Stimulated activated CD4-positive, alpha-beta T cell treated with anti-CD3 and anti-CD28 coated beads, Interleukin-4, amount 100 ng/mL, for 48 hours (primary cell): ENCODE measurements at regions not wholly inside any gene's neighbourhood (a gene's known extent, or its start where the extent isn't known, plus 50 kb on each side); places are given as distances from the start of the nearest gene placed in this dataset.

ENCODE experiments used
- DNase-seq, 2 donors: peaks; one replicate each; pipeline ENCODE4 v3.0.0-alpha.2; 2020; ENCODE audit warnings: low read depth in 2 of 2

- no peak for DNase-seq
Measured at GRCh38 chr2:237270520-237270919, 143.4 kb downstream of the COL6A3 start.

DNA sequence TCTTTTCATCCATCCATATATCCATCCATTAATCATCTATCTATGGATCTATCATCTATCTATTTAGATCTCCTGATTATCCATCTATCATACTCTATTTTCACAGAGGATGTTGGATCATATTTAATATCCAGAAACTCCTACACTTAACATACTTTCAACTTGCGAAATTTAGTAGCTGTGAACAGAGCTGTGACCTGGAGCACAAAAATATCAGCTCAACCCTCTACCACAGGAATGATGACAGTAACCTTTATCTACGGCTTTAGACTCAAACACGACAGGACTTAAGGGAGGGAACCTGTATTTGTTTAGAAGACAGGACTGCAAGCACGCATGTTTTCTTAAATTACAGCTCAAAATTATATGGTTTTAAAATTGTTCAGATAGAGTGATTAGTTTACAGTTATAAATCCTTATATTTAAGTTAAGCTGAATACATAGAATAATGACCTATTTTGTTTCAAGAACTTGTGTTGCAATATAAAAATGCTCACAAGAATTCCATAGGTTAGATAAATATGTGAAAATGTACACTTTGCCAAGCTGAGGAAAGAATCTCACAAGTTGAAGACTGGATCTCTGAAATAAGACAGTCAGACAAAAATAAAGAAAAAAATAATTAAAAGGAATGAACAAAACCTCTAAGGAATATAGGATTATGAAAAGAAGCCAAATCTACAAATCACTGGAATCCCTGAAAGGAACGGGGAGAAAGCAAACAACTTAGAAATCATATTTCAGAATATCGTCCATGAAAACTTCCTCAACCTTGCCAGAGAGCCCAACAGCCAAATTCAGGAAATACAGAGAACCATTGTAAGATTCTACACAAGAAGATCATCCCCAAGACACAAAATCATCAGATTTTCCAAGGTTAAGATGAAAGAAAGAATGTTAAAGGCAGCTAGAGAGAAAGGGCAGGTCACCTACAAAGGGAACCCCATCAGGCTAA lies 142.0 kb downstream of the COL6A3 start:
- no peak for DNase-seq
